ENCODE measurements at regions not wholly inside any gene's neighbourhood (a gene's known extent, or its start where the extent isn't known, plus 50 kb on each side); places are given as distances from the start of the nearest gene placed in this dataset.

- Histone ChIP-seq H3K27ac (no peak overlapping the region), H3K27me3 (no peaks in the 10 kb centered on the region), H3K36me3 (no peaks in the 10 kb centered on the region), H3K4me3 (no peak overlapping the region), H3K9me3 (no peaks in the 10 kb centered on the region), H3K4me1 (no peaks in the 10 kb centered on the region)
- intact Hi-C loops (cut with DNase I; ENCODE audit: low total_unique reads): no loop called here
- in situ Hi-C loops (cut with MboI; ENCODE audit: low sequenced_read_pairs in 4 of 4): no loop called here
- TF ChIP-seq POLR2A (IDR thresholded peaks at IDR 0.05): no peak
- TF ChIP-seq, protein P1, sequence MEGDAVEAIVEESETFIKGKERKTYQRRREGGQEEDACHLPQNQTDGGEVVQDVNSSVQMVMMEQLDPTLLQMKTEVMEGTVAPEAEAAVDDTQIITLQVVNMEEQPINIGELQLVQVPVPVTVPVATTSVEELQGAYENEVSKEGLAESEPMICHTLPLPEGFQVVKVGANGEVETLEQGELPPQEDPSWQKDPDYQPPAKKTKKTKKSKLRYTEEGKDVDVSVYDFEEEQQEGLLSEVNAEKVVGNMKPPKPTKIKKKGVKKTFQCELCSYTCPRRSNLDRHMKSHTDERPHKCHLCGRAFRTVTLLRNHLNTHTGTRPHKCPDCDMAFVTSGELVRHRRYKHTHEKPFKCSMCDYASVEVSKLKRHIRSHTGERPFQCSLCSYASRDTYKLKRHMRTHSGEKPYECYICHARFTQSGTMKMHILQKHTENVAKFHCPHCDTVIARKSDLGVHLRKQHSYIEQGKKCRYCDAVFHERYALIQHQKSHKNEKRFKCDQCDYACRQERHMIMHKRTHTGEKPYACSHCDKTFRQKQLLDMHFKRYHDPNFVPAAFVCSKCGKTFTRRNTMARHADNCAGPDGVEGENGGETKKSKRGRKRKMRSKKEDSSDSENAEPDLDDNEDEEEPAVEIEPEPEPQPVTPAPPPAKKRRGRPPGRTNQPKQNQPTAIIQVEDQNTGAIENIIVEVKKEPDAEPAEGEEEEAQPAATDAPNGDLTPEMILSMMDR (IDR thresholded peaks at IDR 0.05 in 4 of 5, conservative IDR thresholded peaks at IDR 0.05 in 1 of 5): no peak
- ATAC-seq: no peak
- DNase-seq: no peak
Observed at GRCh38 chr6:139951172-139951571, 576.7 kb upstream of the CITED2 start.

GRCh38 chr6:139944976-139945375 lies 570.5 kb upstream of the CITED2 start:
- intact Hi-C loops (cut with DNase I; ENCODE audit: low total_unique reads): no loop called here
- no peak overlapping the region for H3K27ac ChIP-seq
- peaks cover 0 to 14% of the 10 kb centered on the region in 2 donors for H3K4me1 ChIP-seq
- H3K27me3 ChIP-seq: no peaks in the 10 kb centered on the region
- no peaks in the 10 kb centered on the region for H3K36me3 ChIP-seq
- no peak for DNase-seq
- no peak for TF ChIP-seq POLR2A (IDR thresholded peaks at IDR 0.05)
- TF ChIP-seq, protein P1 (IDR thresholded peaks at IDR 0.05 in 4 of 5, conservative IDR thresholded peaks at IDR 0.05 in 1 of 5): no peak
- no peak overlapping the region for H3K4me3 ChIP-seq
- H3K9me3 ChIP-seq: no peaks in the 10 kb centered on the region
- in situ Hi-C loops (cut with MboI; ENCODE audit: low sequenced_read_pairs in 4 of 4): no loop called here
- no peak for ATAC-seq

DNA sequence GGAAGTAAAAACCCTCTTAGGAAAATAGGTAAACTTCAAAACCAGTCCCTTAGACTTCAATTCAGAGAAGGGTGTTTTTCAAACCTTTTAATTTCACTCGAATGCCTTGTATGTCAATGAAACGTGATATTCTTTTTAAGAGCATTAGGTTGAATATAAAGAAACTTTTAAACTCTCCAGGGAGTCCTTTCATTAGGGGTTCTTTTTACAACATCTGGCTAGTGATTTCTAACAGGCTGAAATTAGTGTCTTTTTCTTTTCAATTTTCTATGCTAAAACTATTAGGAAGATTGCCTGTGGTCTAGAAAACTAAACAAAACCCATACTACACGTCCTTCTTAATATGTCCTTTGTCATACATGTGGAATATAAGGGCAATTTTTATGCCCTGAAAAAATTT lies 569.7 kb upstream of the CITED2 start:
- intact Hi-C loops (cut with DNase I; ENCODE audit: low total_unique reads): no loop called here

GRCh38 chr6:139943391-139943790 lies 568.9 kb upstream of the CITED2 start:
- intact Hi-C loops (cut with DNase I; ENCODE audit: low total_unique reads) (no loop called here), in situ Hi-C loops (cut with MboI; ENCODE audit: low sequenced_read_pairs in 4 of 4) (no loop called here)
- Histone ChIP-seq H3K9me3 (no peaks in the 10 kb centered on the region), H3K27me3 (no peaks in the 10 kb centered on the region), H3K36me3 (no peaks in the 10 kb centered on the region), H3K27ac (peak overlapping the region in 3 of 4 donors; percentile 3 to 32 (median 24)), H3K4me3 (no peak overlapping the region), H3K4me1 (peaks cover 0 to 14% of the 10 kb centered on the region in 2 donors)
- peak; percentile 62 to 79 for ATAC-seq
- no peak for DNase-seq
- TF ChIP-seq, protein P1 (IDR thresholded peaks at IDR 0.05 in 4 of 5, conservative IDR thresholded peaks at IDR 0.05 in 1 of 5): no peak
- TF ChIP-seq POLR2A (IDR thresholded peaks at IDR 0.05): no peak

More for the DNA sequence above, 569.7 kb upstream of the CITED2 start:
- Histone ChIP-seq H3K4me1 (peaks cover 0 to 14% of the 10 kb centered on the region in 2 donors), H3K9me3 (no peaks in the 10 kb centered on the region), H3K27me3 (no peaks in the 10 kb centered on the region), H3K27ac (no peak overlapping the region), H3K4me3 (no peak overlapping the region), H3K36me3 (no peaks in the 10 kb centered on the region)
- DNase-seq (no peak), ATAC-seq (no peak)
- in situ Hi-C loops (cut with MboI; ENCODE audit: low sequenced_read_pairs in 4 of 4): no loop called here
- TF ChIP-seq, protein P1 (IDR thresholded peaks at IDR 0.05 in 4 of 5, conservative IDR thresholded peaks at IDR 0.05 in 1 of 5): no peak
- TF ChIP-seq POLR2A (IDR thresholded peaks at IDR 0.05): no peak

DNA sequence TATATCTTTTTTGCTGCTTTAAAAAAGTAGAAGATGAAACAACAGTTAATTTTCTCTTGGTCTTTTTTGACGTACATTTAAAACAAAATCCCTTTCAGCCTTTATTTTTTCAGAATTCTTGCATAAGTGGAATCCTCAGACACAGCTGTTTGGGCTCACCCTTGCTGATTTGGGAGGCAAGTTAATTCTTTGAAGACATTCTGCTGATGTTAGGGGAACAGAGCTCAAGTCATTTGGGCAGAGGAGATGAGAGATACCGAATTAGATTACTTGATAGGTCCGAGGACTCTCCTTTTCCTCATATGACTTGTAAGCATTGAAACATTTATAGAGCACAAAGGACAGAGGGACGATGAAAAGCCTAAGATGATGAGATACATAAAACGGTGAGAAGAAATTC lies 567.9 kb upstream of the CITED2 start:
- Histone ChIP-seq H3K4me3 (no peak overlapping the region), H3K27me3 (no peaks in the 10 kb centered on the region), H3K9me3 (no peaks in the 10 kb centered on the region), H3K4me1 (peaks cover 0 to 14% of the 10 kb centered on the region in 2 donors), H3K27ac (peak overlapping the region in 3 of 4 donors; percentile 3 to 43 (median 24)), H3K36me3 (no peaks in the 10 kb centered on the region)
- TF ChIP-seq, protein P1 (IDR thresholded peaks at IDR 0.05 in 4 of 5, conservative IDR thresholded peaks at IDR 0.05 in 1 of 5): no peak
- no peak for TF ChIP-seq POLR2A (IDR thresholded peaks at IDR 0.05)
- in situ Hi-C loops (cut with MboI; ENCODE audit: low sequenced_read_pairs in 4 of 4): no loop called here
- ATAC-seq (peak in 1 of 2 donors; percentile 33), DNase-seq (no peak)
- intact Hi-C loops (cut with DNase I; ENCODE audit: low total_unique reads): no loop called here
